HG03135 (cell line): ENCODE measurements at regions not wholly inside any gene's neighbourhood (a gene's known extent, or its start where the extent isn't known, plus 50 kb on each side); places are given as distances from the start of the nearest gene placed in this dataset.
"Not testable (repeated sequence)": the region's sequence is repeated elsewhere in the genome, so short reads cannot be mapped to it uniquely, and the experiment has no call there.

Experiments used
- ATAC-seq: cut with Tn5 transposase; IDR thresholded peaks from one replicate; pipeline ENCODE4 v1.9.1; 2021; ENCODE audit warnings: mild to moderate bottlenecking, moderate library complexity; ENCODE audit not compliant: unreplicated experiment

DNA sequence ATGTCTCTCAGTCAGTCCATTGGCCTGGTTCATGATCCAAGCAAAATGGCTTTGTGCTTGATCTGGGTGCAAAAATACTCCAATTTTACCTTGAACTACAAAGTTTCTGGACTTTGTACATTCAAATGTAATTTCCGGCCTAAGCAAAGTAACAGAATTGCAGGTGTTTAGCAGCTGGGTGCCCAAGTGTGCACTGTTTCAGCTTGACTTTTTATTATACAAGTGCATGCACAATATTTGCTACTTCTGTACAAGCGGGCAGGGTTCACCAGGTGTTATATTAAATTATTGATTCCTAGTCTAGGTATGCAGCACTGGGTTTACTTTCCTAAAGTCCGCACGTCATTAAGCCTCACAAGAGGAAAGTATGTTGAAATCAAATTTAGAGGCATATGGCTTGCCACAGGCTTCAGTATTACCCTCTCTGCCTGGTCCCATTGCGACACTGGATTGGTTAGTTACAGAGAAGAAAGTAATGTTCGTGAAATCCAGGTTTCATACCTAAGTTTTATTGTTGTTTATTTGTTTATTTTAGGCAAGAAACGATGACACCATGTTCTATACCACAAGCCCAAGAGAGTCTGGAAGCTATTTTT lies 376.9 kb upstream of the CTSO start:
- no peak for ATAC-seq

GRCh38 chr4:156329779-156330178 lies 376.1 kb upstream of the CTSO start:
- no peak for ATAC-seq

DNA sequence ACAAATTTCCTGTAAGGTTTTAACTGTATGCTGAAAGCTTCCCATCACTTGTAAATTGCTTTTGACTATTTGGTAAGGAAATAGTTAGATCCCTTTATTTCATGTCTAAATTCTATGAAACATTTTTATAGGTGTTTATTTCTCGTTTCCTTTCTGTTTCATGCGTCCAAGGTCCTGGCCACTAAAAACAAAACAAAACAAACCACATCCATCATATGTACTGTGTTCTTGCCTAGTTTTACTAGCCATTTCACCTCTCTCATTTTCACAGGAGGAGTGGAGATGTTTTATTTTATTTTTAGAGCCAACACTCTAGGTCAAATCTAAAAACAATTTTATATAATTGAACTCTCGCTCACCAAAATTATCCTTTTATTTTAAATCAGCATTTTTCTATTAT lies 375.2 kb upstream of the CTSO start:
- ATAC-seq, result no peak

- ATAC-seq, result no peak
Measured at GRCh38 chr4:156326246-156326645, 372.6 kb upstream of the CTSO start.

- no peak for ATAC-seq
Measured at GRCh38 chr4:156322592-156322991, 368.9 kb upstream of the CTSO start.

GRCh38 chr4:156321203-156321602 lies 367.5 kb upstream of the CTSO start:
- ATAC-seq, result no peak

DNA sequence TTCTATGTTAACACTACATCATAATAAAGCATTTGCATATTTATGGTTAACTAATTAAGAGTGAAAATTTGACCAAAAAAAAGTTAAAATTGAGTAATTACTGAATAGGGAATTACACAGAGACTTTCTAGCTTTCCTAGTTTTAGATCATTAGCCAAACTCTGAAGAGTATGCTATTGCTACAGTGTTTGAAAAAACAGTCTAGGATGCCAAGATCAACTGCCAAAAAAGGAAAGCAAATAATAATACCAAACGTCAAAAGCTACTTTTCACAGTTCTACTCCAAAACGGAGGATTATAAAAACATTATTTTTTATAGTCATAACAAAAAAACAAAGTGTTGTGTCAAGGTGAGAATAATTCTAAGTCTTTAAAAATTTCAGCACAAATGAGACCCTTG lies 359.8 kb upstream of the CTSO start:
- ATAC-seq, result no peak

DNA sequence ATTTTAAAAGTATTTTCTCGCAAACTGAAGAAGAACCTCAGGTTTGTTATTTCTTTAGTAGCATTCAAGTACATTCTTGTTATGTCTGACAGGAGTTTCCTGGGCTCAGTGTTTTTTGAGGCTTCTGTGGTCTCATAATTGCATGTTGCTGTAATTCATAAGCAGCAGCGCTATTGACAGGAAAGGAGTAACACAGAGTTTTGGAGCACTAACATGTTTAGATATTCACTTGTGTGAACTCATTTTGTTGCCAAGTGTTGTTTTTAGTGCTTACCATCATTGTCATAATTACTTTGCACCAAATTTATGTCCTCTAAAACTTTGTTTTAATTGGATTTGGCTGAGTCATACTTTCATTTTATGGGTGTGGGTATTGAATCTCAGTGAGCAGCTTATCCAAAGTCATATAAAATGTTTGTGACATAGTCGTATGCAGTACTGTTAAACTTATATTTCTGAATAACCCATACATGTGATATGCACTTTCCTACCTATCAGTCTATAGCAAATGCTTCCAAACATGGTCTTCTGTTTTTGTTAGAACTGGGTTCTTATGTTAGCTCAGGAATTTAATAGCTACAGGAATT lies 358.7 kb upstream of the CTSO start:
- no peak for ATAC-seq

DNA sequence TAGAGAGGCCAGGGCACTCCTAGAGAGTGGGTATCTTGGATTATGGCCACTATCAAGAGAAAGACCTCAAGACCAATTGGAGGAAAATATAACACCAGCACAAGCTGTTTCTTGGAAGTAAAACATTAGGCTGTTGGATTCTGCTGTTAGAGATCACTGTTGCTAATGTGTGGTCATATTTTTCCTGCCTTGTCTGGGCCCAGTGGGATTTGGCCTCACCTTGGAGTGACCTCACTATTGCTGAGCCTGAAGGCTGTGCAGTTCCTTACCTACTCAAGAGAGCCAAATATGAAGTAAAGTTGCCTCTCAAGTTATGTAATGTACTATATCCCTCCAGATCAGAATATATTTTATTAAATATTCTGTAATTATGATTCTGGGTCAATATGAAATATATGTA lies 355.4 kb upstream of the CTSO start:
- ATAC-seq, result no peak

DNA sequence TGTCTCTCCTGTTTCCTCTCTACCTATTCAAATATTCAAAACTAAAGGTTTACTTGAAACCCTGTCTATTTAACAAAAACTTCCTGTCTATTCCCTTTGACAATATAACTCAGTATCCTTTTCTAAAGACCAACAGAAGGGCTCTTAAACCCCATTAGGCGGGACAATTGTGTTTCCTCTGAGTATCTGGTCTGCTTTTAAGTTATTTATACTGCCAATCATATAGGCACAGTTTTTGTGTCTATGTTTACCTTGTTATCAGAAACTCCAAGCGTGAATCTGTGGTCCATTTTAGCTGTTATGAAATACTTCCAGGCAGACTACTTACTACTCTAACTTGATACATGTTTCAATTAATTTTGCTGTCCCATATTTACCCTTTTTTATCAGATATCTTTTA lies 350.0 kb upstream of the CTSO start:
- ATAC-seq, result no peak

GRCh38 chr4:156298230-156298629 lies 344.6 kb upstream of the CTSO start:
- ATAC-seq, result no peak

DNA sequence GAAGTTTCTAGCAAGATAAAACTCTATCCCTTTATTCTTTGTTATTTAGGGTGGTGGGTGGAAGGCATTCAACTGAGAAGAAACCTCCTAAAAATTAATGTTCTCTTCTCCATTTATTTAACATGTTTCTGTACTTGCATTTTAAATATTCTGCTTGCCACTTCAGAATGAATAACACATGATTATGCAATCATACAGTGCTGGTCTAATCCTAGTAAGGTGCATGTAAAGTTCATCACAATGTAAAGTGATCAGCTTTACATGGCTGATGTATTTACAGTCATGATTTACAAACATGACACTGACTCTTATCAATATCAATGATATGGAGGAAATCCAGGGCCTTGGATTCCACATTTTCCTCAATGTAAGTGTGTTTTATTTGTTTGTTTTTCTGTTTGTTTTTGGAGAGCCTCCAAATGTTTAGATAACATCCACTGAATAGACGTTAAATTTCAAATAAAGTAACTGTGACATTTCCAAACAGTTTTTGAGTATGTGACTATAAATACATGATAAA lies 342.1 kb upstream of the CTSO start:
- ATAC-seq, result no peak

DNA sequence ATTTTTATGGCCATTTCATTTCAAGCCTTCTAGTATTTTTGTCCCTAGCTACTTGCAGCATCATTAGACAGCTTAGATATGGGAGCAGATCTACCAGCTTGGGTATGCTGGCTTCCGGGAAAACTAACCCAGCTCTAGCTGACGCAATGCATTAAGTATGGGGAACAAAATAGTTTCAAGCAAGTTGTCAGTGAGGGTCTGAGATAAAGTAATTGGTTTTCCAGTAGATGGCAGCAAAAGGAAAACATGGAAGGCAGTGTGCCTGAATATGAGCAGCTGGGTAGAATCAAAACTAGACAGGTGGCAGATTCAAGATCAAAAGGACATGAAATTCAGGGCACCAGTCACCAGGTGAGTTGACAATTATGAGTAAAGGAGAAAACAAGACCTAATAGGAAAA lies 340.9 kb upstream of the CTSO start:
- ATAC-seq, result no peak

- ATAC-seq, result no peak
Measured at GRCh38 chr4:156293657-156294297, 340.1 kb upstream of the CTSO start.

DNA sequence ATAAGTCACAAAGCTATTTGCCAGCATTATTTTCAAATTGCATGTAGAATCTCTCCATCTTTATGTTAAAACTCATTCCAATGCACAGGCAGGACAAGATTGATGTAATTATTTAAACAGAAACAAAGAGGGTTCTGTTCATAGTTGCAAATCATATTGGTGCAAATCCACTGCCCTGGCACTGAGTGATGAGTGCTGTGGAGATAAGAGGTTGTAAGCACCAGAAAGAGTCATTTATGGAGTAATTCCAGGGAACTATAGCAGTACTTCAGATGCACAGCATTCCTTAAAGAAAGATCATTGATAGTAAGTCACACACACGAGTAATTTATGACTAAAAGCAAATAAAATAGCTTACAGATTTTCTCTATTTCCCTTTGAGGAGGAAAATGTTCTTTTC lies 337.7 kb upstream of the CTSO start:
- ATAC-seq, result no peak

DNA sequence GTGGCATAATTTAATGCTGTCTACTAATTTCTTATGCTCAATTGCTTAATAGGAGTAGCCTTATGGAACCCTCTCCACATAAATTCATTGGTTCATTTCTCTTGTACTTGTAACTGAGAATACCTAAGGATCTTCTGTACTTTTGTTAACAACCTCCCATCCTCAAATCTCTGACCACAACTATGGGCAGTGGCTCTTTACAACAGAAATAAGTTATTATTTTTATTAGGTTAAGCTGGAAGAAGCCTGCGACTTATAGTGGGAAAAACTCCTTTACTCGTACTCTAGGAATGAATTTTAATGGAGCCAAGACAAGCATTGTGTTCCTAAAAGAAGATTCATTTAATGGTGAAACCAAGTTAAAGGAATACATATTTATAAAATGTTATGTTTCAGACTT lies 337.1 kb upstream of the CTSO start:
- no peak for ATAC-seq

DNA sequence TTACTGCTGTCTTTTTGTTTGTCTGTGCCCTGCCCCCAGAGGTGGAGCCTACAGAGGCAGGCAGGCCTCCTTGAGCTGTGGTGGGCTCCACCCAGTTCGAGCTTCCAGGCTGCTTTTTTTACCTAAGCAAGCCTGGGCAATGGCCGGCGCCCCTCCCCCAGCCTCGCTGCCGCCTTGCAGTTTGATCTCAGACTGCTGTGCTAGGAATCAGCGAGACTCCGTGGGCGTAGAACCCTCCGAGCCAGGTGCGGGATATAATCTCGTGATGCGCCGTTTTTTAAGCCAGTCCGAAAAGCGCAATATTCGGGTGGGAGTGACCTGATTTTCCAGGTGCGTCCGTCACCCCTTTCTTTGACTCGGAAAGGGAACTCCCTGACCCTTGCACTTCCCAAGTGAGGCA lies 336.4 kb upstream of the CTSO start:
- ATAC-seq, result not testable (repeated sequence)

GRCh38 chr4:156280686-156281085 lies 327.0 kb upstream of the CTSO start:
- ATAC-seq, result no peak

DNA sequence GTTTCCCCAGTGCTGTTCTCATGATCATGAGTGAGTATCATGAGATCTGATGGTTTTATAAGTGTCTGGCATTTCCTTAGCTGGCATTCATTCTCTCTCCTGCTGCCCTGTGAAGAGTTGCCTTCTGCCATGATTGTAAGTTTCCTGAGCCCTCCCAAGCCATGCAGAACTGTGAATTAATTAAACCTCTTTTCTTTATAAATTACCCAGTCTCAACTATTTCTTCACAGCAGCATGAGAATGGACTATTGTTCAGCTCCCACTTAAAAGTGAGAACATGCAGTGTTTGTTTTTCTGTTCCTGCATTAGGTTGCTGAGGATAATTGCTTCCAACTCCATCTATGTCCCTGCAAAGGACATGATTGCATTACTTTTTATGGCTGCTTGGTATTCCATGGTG lies 311.7 kb upstream of the CTSO start:
- ATAC-seq, result no peak

- ATAC-seq, result no peak
Measured at GRCh38 chr4:156261230-156261629, 307.6 kb upstream of the CTSO start.

- ATAC-seq, result no peak
Measured at GRCh38 chr4:156255230-156256007, 301.8 kb upstream of the CTSO start.
